GM19324 (cell line): ENCODE measurements at regions not wholly inside any gene's neighbourhood (a gene's known extent, or its start where the extent isn't known, plus 50 kb on each side); places are given as distances from the start of the nearest gene placed in this dataset.
"Not testable (repeated sequence)": the region's sequence is repeated elsewhere in the genome, so short reads cannot be mapped to it uniquely, and the experiment has no call there.

Experiments
- ATAC-seq: cut with Tn5 transposase; IDR thresholded peaks from one replicate; pipeline ENCODE4 v1.9.1; 2021; ENCODE audit warnings: mild to moderate bottlenecking, moderate library complexity; ENCODE audit not compliant: unreplicated experiment, low FRiP score

DNA sequence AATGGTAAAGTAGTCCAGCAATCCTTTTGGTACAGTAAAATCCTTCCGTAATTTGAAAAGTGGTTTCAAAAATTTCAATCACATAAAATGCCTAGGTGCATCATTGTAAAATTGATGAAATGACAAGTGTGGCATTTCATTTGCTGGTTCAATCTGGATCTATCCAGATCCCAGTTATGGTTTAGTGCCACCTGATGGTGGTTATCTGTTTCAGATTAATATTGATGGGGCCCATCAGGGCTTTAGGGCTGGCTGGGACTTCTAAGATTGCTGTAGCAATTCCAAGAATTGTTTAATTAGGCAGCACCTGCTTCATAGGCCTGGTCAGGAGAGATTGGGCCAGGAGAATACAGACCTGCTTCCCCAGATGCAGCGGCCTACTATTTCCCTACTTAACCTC is 55.5 kb upstream of the PIK3C3 start:
- no peak for ATAC-seq

DNA sequence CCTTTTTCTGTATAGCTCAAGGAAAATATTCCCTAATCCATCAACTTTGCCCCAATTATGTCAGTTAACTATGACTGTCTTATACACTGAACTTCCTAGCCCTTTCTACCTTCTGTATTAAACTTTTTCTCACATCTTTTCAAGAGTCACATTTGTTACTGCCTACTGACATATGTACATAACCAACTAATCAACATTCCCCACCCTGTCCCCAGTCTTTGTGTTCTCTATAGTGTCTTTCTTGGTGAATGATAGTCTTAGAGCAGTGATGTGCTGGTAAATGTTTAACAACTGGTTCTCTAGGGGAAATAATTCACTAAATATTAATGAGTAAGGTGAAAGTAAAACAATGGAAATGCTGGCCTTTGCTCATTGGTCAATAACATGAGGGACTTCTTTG is 61.6 kb upstream of the PIK3C3 start:
- ATAC-seq: no peak

DNA sequence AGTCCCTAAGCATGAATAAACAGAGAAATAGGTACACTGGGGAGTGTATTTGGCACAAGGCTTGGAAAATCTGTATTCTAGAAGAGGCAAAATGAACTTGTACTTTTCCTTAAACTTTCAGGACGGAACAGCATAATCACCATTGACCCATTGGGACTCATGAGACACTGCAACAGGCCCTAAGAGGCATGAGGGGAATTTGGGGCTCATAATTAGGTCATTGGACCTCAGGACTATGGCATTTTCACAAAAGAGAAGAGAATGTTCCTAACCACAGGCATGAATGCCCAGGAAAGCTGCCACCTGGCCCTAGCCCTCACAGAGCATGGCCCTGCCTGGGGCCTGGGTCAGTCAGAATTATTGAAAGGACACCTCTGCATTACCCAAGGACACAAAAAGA is 67.9 kb upstream of the PIK3C3 start:
- no peak for ATAC-seq

DNA sequence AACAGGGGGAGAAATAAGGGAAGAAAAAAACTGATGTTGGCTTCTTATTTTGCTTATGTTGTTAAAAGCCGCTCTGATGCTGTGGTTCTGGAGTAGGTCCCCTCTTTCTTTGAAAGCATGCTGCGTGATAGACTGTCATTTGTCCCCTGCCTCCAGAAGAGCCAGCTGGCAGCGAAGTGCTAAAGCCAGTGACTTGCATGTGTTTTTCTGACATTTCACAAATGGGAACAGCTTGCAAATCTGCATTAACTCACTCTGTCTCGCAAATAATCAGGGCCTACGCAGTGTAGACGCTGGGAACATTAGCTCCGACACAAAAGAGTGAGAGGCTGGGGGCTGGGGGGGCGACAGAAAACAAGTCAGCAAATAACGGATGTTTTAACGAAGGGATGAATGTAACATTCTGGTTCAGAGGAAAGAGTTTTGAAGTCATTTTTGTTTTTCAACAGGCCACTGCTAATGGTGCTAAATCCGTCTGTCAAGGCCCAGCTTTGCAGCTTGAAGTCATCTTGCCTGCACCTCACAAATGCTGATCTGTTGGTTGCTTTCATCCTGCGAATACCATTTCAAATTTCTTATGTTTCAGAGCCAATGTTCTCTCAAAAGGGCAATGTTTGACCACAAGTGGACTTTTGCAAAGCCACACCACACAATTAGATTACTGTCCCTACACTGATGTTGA is 68.8 kb upstream of the PIK3C3 start:
- no peak for ATAC-seq

DNA sequence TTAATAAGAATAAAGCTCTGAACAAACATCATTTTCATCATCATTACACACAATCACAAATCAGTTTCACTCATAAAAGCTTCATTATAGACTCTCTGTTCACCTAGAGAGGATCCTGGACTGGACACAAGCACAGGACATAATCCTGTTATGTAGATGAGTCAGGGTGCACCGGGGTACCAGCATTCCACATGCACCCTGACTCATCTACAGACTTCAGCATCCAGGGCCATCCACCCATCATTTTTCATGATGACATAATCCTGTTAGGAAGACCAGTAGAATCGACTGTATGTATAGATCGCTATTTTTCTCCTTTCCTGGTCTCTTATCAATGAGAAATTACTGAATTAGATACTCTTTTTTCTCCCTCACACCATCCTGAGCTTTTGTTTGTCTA is 73.7 kb upstream of the PIK3C3 start:
- no peak for ATAC-seq

DNA sequence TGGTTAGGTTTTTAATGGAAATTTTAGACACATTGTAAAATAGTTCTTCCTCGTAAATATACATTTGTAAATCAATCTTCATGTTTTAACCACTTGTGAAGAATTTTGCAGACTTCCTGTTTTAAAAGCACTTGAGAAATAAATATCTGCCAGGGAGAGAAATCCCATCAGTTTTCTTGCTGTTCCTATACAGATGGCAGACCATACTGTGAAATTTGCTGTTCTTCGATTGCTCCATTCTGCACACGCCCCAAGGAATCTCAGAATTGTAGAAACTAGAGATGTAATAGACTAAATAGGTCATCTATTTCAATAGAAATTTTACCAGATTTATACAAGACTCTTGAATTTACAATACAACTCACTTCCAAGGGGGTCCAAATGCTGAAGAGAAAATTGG is 75.8 kb upstream of the PIK3C3 start:
- no peak for ATAC-seq

DNA sequence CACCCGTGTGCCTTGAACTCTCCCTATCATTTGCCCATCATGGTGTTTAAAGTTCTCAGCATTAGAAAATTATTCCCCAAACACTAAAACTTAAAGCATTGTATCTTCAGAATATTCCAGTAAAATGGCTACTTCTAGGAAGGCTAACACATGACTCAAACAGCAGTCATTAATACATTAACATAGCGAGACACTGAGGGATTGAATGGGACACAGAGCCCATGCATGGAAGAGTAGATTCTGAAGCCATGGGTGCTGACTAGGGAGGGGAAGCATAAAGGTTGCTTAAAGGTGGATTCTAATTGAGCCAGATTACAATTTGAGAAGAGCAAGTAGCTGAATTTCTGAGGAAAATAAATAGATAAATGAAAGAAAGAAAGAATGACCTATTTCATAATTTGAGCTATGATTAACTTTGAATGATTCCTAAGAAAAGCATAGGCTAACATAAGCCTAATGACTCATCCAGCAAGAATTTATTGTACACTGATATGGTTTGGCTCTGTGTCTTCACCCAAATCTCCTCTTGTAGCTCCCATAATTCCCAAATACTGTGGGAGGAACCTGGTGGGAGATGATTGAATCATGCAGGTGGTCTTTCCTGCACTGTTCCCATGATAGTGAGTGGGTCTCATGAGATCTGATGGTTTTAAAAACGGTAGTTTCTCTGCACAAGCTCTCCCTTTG is 79.8 kb upstream of the PIK3C3 start:
- ATAC-seq: no peak

DNA sequence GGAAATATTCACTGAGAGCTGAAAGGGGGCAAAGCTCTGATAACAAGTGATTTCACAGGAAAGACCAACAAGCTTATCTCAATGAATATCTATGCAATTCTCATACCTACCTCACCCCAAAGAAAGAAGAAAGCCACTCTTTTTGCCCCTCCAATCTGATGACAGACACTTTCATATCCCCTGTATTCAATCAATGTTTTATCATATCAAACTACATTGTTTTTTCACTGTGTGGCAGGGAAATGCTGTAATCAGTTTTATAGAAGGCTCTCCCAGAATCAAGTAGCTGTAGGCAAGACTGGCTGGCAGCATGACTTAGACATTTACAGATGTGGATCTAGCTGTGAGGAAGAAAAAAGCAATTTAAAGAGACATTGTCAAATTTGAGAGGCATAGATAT is 81.3 kb upstream of the PIK3C3 start:
- no peak for ATAC-seq

DNA sequence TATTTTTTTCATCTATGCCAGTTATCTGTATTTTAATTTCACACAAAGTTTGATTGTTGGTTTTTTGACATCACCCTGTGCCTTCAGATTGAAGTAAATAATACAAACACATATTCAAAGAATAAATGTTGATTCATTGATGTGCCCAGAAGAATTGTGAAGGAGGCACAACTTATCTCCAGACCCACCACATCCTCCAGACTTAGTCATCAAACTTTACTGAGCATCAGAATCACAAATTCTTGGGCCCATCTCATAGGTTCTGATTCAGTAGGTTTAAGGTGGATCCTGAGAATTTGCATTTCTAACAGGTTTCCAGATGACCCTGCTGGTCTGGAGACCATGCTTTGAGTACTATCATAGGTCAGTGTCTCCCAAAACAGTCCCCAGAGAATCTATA is 82.8 kb upstream of the PIK3C3 start:
- ATAC-seq: no peak

DNA sequence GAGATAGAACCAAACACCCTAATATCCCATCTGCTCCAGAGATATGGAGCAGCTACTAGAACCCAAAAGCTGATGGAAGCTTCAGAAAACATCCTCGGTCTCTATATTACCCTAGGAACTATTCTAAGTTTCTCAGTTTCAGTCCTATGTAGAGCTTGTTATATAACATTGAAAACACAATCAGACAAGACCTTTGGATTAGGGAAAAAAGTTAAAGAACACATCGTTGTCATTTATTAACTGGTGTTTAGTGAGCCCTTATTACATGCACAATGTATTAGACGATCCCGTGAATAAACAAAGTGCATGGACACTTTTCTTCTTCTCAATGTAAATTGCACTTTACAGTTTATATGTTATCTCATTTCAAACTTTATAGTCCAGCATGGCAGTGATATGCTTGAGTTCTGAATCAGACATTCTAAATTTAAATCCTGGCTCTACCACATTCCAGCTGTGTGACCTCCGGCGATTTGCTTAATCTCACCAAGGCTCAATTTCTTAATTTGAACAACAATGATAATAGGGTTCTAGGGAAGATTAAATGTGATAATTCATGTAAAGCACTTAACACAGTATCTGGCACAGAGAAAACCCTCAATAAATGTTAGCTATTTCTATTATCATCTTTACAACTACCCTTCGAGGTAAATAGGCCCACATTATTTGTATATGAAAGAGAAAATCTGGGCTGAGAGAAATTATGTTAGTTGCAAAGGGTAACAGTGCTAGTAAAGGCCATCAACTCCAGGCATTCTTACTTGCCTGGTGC is 83.6 kb upstream of the PIK3C3 start:
- no peak for ATAC-seq

DNA sequence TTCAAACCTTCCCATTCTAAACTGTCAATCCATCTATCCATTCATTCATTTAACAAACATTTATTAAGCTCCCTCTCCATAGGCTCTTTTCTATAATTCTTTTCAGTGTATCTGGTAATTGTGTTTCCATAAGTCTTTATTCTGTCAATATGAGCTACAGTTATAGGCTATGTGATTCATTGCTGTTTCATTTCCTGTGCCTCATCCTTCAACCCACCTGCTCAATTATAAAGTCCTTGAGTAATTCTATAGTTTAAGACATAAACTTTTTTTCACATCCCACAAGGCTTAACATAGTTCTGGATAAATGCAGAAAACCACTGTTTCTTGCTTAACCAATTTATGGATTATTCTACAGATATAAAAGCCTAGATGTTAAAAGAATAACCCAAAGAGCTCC is 84.2 kb upstream of the PIK3C3 start:
- no peak for ATAC-seq

DNA sequence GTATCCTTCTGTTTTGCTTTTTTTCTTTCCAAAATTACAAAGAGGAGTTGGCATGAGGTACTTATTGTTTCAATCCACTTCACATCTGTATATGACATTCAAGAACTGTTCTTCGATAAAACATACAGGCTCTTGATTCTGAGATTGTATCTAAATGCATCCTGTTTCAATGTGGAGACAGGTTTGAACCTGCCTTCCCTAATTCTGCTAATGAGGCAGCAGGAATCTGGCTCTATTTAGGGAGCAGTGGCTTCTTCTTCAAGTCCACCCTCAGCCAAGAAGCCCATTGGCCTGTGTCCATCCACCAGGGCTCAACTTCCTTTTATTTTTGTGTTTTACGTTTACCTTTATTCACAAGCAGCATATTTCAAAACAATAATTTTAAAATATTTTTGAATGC is 84.8 kb upstream of the PIK3C3 start:
- no peak for ATAC-seq

DNA sequence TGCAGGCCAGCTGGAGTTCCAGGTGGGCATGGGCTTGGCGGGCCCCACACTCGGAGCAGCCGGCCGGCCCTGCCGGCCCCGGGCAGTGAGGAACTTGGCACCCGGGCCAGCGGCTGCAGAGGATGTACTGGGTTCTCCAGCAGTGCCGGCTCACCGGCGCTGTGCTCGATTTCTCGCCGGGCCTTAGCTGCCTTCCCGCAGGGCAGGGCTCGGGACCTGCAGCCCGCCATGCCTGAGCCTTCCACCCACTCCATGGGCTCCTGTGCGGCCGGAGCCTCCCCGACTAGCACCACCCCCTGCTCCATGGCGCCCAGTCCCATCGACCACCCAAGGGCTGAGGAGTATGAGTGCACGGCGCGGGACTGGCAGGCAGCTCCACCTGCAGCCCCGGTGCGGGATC is 89.2 kb upstream of the PIK3C3 start:
- not testable (repeated sequence) for ATAC-seq

DNA sequence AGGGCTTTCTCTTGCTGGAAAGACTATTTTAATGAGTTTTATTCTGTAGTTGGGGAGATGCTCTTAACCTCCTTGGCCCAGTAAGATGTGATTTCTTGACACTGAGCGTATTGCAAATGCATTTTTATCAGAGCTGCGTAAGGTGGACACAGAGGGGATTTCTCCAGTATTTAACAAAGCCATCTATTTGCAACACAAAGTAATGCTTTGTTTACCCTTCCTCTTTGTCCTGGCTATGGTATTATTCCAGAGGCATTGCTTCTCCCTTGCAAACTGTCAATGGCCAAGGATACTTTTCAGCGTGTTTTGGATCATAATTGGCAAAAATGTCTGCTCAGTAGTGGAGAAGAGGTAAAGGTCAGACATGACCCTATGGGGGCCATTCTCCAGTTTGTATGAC is 90.8 kb upstream of the PIK3C3 start:
- ATAC-seq: no peak

DNA sequence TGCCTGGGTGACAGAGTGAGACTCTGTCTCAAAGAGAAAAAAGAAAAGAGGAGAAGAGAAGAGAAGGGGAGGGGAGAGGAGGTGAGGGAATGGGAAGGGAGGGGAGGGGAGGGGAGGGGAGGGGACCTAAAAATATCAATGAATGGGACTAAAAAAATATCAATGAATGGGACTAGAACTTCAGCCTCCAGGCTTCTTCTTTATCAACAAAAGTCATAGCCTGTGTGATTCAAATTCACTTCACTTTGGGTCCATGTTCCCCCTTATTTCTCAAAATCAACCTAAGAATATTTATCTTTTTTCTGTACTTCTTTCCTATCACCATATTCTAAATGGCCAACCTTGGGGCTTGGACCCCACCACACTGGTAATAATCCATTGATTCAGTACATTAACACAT is 92.1 kb upstream of the PIK3C3 start:
- ATAC-seq: no peak

DNA sequence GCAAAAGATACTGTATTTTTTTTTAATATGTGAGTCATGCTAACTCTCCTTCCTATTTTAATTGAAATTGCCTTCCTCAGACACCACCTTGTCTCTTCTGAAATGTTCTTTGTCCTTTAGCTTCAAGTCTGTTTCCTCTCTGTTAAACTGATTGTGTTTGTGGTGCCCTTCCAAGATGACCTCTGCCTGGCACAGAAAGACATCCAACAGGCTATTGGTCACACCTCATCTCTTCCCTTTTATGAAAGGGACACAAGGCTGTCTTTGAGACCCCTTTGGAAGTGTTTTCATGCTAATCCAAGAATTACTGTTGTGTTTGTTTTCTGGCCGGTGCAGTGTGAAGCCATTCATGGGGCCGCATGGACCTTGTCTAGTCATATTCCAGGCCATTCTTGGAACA is 94.0 kb upstream of the PIK3C3 start:
- no peak for ATAC-seq

DNA sequence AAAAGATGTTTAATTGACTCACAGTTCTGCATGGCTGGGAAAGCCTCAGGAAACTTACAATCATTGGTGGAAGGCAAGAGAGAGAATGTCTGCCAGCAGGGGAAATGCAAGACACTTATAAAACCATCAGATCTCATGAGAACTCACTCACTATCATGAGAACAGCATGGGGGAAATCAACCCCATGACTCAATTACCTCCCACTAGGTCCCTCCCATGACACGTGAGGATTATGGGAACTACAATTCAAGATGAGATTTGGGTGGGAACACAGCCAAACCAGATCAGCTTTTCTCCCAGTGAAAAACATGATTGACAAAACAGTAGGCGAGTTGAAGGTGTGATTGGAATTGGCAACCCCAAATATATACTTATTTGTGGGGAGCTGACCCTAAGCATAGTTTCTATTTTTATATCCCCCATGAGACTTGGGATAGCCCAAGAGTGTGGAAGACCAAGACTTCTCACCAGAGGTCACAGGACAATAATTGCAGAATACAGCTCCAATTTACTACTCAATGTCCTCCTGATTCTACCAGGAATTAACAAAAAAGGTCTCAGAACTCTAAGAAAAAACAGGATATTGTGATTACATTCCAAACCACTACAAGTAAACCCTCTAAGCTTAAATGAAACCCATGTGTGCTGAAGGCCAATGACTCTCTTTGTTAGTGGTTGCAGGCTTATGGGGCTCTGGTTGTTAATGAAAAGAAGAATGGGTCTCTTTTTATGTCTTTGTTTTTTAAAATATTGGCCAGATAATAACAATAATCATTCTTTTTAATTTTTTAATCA is 96.1 kb upstream of the PIK3C3 start:
- no peak for ATAC-seq

DNA sequence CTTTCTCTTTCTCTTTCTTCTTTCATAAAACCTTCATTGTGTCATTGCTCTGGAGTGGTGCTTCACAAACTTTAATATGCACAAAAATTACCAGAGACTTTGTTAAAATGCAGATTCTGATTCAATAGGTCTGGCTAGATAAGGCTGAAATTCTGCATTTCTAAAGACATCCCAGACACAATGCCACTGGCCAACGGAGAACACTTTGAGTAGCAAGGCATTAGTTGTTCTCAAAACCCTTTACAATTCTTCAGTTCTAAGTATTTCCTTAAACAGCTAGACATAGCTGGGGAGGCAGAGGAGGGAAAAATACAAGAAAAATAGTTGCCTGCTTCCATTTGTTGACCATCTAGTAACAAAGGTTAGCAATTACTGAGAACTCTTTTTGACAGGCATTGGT is 101.8 kb upstream of the PIK3C3 start:
- no peak for ATAC-seq

DNA sequence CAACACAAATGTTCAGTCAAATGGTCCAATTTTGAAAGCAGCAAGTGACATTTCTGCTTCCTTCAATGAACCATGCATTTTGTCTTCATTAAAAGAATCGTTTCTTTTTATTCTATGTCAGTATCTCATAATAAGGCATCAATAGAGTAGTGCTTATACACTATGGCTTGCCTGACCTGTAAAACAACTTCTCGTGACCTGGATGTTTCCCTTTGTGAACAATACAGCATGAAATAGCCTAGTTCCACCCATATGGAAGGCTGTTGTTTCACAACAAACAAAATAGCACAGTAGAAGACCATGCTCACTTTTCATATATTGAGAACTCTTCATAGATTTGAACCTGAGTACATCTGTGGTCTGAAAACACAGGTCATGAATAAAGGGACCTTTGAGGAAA is 104.3 kb upstream of the PIK3C3 start:
- no peak for ATAC-seq

DNA sequence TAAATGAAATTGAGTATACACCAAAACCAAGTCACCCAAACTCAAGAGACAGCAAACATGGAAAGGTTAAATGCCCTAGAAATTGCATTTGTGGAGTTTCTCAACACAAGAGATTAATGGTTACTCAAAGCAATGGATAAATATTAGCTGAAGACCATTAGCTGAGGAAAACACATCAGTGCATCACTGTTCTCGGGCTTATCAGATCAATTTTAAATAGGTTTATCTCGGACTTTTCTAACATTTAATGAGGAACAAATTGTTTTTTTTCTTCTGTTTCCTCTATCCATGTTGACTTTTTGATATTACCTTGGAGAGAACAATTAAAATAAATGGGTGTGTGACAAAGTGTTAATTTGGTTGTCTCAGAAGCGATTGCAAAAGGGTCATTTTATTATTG is 105.4 kb upstream of the PIK3C3 start:
- ATAC-seq: no peak

DNA sequence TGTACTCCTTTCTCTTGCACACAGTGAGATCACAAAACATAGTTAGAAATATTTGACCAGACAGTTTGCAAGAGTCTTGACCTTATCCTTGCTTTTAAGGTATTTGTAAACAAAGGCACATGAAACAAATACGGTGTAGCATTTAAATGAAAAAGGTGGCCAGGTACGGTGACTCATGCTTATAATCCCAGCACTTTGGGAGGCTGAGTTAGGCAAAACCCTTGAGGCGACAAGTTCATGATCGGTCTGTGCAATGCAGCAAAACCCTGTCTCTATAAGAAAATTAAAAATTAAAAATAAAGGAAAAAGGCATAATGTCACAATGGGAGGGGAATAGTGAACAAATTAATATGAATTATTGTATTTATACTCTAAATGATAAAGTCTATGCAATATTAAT is 109.5 kb upstream of the PIK3C3 start:
- no peak for ATAC-seq
